CD14-positive monocyte (primary cell): ENCODE measurements at regions not wholly inside any gene's neighbourhood (a gene's known extent, or its start where the extent isn't known, plus 50 kb on each side); places are given as distances from the start of the nearest gene placed in this dataset.

ENCODE experiments used
- DNase-seq, 3 donors: peaks; one replicate each; pipeline ENCODE4 v3.0.0-alpha.2; 2011 to 2022
- H2AFZ ChIP-seq: 2 replicates; pipeline ENCODE4 v1.6.0; 2012; ENCODE audit warnings: mild to moderate bottlenecking, low read depth, low read length, inconsistent platforms; ENCODE audit not compliant: insufficient read depth, poor library complexity, severe bottlenecking
- H3K27ac ChIP-seq, 2 donors: 1 replicate in 1 of 2; 2 replicates in 1 of 2; pipeline ENCODE4 v1.5.1; 2012 to 2013; ENCODE audit warnings: low read length in 2 of 2, control low read depth in 1 of 2, inconsistent platforms in 1 of 2, low read depth in 1 of 2, mild to moderate bottlenecking in 1 of 2
- H3K27me3 ChIP-seq, 2 donors: one replicate each; pipeline versions ENCODE4 v1.6.0 to v1.6.1; 2011 to 2013; ENCODE audit warnings: low read length in 2 of 2; ENCODE audit not compliant: control insufficient read depth in 2 of 2, insufficient read depth in 2 of 2
- H3K36me3 ChIP-seq, 2 donors: replicated peaks in 1 of 2; 1 replicate in 1 of 2; 2 replicates in 1 of 2; pipeline versions ENCODE4 v1.5.1 to v1.6.1; 2012 to 2013; ENCODE audit warnings: low read length in 2 of 2, control low read depth in 1 of 2, inconsistent platforms in 1 of 2, mild to moderate bottlenecking in 1 of 2; ENCODE audit not compliant: insufficient read depth in 2 of 2, control insufficient read depth in 1 of 2
- H3K4me1 ChIP-seq, 2 donors: 1 replicate in 1 of 2; 2 replicates in 1 of 2; pipeline versions ENCODE4 v1.5.1 to v1.6.1; 2012 to 2013; ENCODE audit warnings: low read length in 2 of 2, control low read depth in 1 of 2, inconsistent platforms in 1 of 2, mild to moderate bottlenecking in 1 of 2, moderate library complexity in 1 of 2; ENCODE audit not compliant: insufficient read depth in 2 of 2, control insufficient read depth in 1 of 2
- H3K4me2 ChIP-seq: replicated peaks from 2 replicates; pipeline ENCODE3; 2012; ENCODE audit warnings: low read length, moderate library complexity, mild to moderate bottlenecking; ENCODE audit not compliant: poor library complexity, severe bottlenecking; ENCODE audit errors: extremely low read depth
- H3K4me3 ChIP-seq, 3 experiments: fragments of 200-600 bp in 1 of 3; sonication (generic) in 1 of 3; replicated peaks in 1 of 3; 1 replicate in 2 of 3; 2 replicates in 1 of 3; pipeline ENCODE4 v1.5.1; 2011 to 2013; ENCODE audit warnings: low read length in 3 of 3, mild to moderate bottlenecking in 3 of 3, control low read depth in 2 of 3, low read depth in 2 of 3, inconsistent platforms in 1 of 3, moderate library complexity in 1 of 3
- H3K79me2 ChIP-seq: 2 replicates; pipeline ENCODE4 v1.6.0; 2012; ENCODE audit warnings: mild to moderate bottlenecking, control low read depth, inconsistent platforms, low read length, moderate library complexity; ENCODE audit not compliant: insufficient read depth
- H3K9ac ChIP-seq: 2 replicates; pipeline ENCODE4 v1.6.0; 2017; ENCODE audit warnings: low read length, mild to moderate bottlenecking; ENCODE audit not compliant: insufficient read depth, poor library complexity, severe bottlenecking
- H3K9me3 ChIP-seq, 2 donors: replicated peaks in 1 of 2; 1 replicate in 1 of 2; 2 replicates in 1 of 2; pipeline versions ENCODE4 v1.5.1 to v1.6.1; 2012 to 2013; ENCODE audit warnings: low read length in 2 of 2, control low read depth in 1 of 2; ENCODE audit not compliant: control insufficient read depth in 1 of 2, insufficient read depth in 1 of 2
- H4K20me1 ChIP-seq: 2 replicates; pipeline ENCODE4 v1.6.0; 2012; ENCODE audit warnings: mild to moderate bottlenecking, low read length, control low read depth, moderate library complexity; ENCODE audit not compliant: insufficient read depth
- H3K27ac Mint-ChIP-seq, 7 donors: one replicate each; pipeline ENCODE4 v1.8.0; 2020; ENCODE audit warnings: mild to moderate bottlenecking in 7 of 7, mixed read lengths in 7 of 7, moderate library complexity in 6 of 7, inconsistent platforms in 2 of 7
- H3K27me3 Mint-ChIP-seq, 3 donors: one replicate each; pipeline ENCODE4 v1.8.0; 2021 to 2022; ENCODE audit warnings: low read depth in 3 of 3, mild to moderate bottlenecking in 3 of 3, mixed read lengths in 3 of 3, moderate library complexity in 3 of 3, inconsistent platforms in 1 of 3
- H3K36me3 Mint-ChIP-seq, 2 donors: one replicate each; pipeline ENCODE4 v1.8.0; 2020; ENCODE audit warnings: mixed read lengths in 2 of 2, inconsistent platforms in 1 of 2, mild to moderate bottlenecking in 1 of 2
- H3K4me1 Mint-ChIP-seq: one replicate; pipeline ENCODE4 v1.8.0; 2020; ENCODE audit warnings: mild to moderate bottlenecking, mixed read lengths
- H3K4me3 Mint-ChIP-seq, 2 donors: one replicate each; pipeline ENCODE4 v1.8.0; 2020; ENCODE audit warnings: mild to moderate bottlenecking in 2 of 2, mixed read lengths in 2 of 2, moderate library complexity in 1 of 2
- H3K9me3 Mint-ChIP-seq, 7 donors: one replicate each; pipeline ENCODE4 v1.8.0; 2020 to 2022; ENCODE audit warnings: mixed read lengths in 7 of 7, mild to moderate bottlenecking in 6 of 7, moderate library complexity in 6 of 7, inconsistent platforms in 2 of 7
- WGBS: methylation state at CpG from one replicate; pipeline ENCODE4 v1.1.5; 2013; ENCODE audit warnings: missing lambda C conversion rate; ENCODE audit not compliant: insufficient coverage; 5-methylcytosine and 5-hydroxymethylcytosine counted together
- intact Hi-C, 2 donors: fragments of 100-400 bp; cut with micrococcal nuclease; formaldehyde crosslinking; loops; one replicate each; pipeline versions ENCODE4 v1.15.0 to v1.15.1; 2023
- TF ChIP-seq, protein P1 (sequence below): fragments of 200-600 bp; IDR thresholded peaks from one replicate; pipeline ENCODE4 v1.8.0; 2022; ENCODE audit warnings: antibody characterized with exemption, mild to moderate bottlenecking

GRCh38 chr9:71521132-71521531 is 247.2 kb downstream of the CEMIP2 start:
- peaks cover 0 to 3% (median 0%) of the 10 kb centered on the region in 3 donors for H3K27me3 Mint-ChIP-seq
- intact Hi-C loops: no loop called here
- 56% methylated on average over 3 of the region's 3 CpGs for WGBS

DNA sequence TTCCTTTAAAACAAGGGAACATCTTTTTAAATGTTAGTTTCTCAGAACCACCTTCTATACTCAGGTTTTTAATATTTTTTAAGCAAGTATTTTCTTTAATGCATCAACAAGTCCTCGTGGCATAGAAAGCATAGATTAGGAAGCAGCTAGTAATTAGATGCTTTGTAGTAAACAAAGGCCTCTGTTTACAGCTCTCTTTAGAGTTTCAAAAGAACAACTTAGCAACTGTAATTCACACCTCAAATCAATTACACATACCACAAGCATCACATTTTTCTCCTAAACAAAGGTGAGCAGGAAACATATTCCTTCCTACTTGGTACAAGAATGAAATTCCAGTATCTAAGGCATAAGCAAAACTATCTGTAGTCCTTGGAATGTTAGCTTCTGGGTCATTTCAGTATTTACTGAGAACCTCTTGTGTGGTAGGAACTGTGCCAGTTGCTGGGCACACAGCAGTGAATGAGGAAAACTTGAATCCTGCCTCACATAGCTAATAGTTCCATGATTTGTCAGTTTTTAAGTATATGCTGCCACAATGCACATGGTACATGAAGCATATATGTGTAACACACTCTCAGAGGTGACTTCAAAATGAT is 249.1 kb downstream of the CEMIP2 start:
- WGBS: no CpG with 5 or more reads among the region's 1 CpG
- Histone ChIP-seq H3K4me3 (no peak overlapping the region), H2AFZ (peak overlapping the region; percentile 12), H4K20me1 (no peaks in the 10 kb centered on the region), H3K4me2 (no peak overlapping the region), H3K79me2 (no peaks in the 10 kb centered on the region), H3K9me3 (no peaks in the 10 kb centered on the region), H3K36me3 (no peaks in the 10 kb centered on the region), H3K27ac (no peak overlapping the region), H3K9ac (no peak overlapping the region), H3K4me1 (peaks cover 0 to 2% of the 10 kb centered on the region in 2 donors), H3K27me3 (no peaks in the 10 kb centered on the region)
- H3K36me3 Mint-ChIP-seq: no peaks in the 10 kb centered on the region
- DNase-seq: no peak
- no peak overlapping the region for H3K27ac Mint-ChIP-seq
- H3K4me1 Mint-ChIP-seq: peaks cover 11% of the 10 kb centered on the region
- intact Hi-C loops: no loop called here
- no peak overlapping the region for H3K4me3 Mint-ChIP-seq
- peaks cover 0 to 2% (median 0%) of the 10 kb centered on the region in 7 donors for H3K9me3 Mint-ChIP-seq
- TF ChIP-seq, protein P1, sequence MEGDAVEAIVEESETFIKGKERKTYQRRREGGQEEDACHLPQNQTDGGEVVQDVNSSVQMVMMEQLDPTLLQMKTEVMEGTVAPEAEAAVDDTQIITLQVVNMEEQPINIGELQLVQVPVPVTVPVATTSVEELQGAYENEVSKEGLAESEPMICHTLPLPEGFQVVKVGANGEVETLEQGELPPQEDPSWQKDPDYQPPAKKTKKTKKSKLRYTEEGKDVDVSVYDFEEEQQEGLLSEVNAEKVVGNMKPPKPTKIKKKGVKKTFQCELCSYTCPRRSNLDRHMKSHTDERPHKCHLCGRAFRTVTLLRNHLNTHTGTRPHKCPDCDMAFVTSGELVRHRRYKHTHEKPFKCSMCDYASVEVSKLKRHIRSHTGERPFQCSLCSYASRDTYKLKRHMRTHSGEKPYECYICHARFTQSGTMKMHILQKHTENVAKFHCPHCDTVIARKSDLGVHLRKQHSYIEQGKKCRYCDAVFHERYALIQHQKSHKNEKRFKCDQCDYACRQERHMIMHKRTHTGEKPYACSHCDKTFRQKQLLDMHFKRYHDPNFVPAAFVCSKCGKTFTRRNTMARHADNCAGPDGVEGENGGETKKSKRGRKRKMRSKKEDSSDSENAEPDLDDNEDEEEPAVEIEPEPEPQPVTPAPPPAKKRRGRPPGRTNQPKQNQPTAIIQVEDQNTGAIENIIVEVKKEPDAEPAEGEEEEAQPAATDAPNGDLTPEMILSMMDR: no peak
- H3K27me3 Mint-ChIP-seq: peaks cover 0 to 1% (median 0%) of the 10 kb centered on the region in 3 donors

More at GRCh38 chr9:71521132-71521531, 247.2 kb downstream of the CEMIP2 start:
- Mint-ChIP-seq H3K9me3 (peaks cover 0 to 2% (median 0%) of the 10 kb centered on the region in 7 donors), H3K4me3 (no peak overlapping the region), H3K4me1 (peaks cover 11% of the 10 kb centered on the region), H3K36me3 (no peaks in the 10 kb centered on the region), H3K27ac (no peak overlapping the region)
- Histone ChIP-seq H3K4me1 (peaks cover 0 to 2% of the 10 kb centered on the region in 2 donors), H3K4me3 (no peak overlapping the region), H3K36me3 (no peaks in the 10 kb centered on the region), H3K27ac (no peak overlapping the region), H3K27me3 (no peaks in the 10 kb centered on the region), H3K79me2 (no peaks in the 10 kb centered on the region), H4K20me1 (no peaks in the 10 kb centered on the region), H3K9me3 (no peaks in the 10 kb centered on the region), H3K9ac (no peak overlapping the region), H2AFZ (no peak overlapping the region), H3K4me2 (no peak overlapping the region)
- no peak for DNase-seq
- TF ChIP-seq, protein P1: no peak
